ENCODE measurements at regions not wholly inside any gene's neighbourhood (a gene's known extent, or its start where the extent isn't known, plus 50 kb on each side); places are given as distances from the start of the nearest gene placed in this dataset.

DNA sequence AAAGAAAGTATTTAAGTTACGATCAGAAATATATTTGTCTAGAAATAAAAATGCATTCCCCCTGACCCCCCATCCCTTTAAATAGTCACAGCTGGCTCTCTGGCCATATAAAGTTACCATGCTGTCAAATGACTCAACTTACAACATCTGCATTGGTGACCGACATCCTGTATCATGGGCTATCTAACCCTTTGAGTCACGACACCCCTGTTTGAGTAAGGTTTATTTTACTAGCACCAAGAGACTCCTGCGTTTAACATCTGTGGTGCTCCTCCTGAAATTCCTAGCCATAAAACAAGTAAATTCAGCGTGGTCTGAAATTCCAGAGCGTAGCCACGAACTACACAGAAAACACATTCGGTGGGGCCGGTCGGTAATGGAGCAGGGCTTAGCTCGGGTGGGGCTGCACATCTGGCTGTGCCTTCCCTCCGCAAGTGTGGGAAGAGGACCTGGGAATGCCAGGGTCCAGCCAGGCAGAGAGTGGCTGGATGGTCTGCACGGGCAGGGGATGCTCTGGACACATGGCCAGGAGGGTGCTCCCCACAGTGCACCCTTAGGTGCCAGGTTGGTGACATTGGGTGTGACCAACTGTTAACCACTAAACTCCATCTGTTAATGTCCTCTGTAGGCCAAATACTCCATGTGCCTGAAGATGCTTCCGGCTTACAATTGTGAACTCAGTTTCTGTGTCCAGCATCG is 53.0 kb upstream of the CLDN14 start:
- DNase-seq (ENCODE audit: low read depth): no peak

DNA sequence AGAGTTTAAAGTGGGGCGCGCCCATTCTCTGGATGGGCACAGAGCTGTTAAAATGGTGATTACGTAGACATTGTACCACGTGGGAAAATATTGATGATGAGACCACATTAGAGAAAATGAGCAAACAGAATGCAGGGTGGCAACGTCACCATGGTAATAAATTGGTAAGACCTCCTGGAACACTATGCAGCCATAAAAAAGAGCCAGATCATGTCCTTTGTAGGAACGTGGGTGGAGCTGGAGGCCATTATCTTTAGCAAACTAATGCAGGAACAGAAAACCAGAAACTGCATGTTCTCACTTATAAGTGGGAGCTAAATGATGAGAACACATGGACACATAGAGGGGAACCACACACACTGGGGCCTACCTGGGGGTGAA is 53.5 kb upstream of the CLDN14 start:
- DNase-seq (ENCODE audit: low read depth): no peak

DNA sequence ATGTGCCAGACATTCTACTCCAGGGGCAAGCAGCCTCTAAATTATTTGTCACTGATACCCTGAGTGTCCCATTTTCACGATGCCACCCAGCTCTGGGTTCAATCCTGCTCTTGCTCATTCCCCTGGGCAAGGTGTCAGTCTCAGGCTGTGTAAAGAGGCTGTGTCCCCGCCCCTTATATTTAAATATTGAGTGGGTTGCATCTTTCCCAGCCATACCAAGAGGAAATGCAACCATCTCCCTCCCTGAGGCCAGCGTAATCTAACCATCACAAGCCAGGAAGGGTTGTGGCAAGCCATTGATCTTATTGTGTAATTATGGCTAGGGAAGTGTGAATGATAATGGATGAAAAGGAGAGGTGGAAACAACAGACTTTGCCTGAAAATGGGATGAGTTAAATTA is 54.7 kb upstream of the CLDN14 start:
- no peak for DNase-seq (ENCODE audit: low read depth)

DNA sequence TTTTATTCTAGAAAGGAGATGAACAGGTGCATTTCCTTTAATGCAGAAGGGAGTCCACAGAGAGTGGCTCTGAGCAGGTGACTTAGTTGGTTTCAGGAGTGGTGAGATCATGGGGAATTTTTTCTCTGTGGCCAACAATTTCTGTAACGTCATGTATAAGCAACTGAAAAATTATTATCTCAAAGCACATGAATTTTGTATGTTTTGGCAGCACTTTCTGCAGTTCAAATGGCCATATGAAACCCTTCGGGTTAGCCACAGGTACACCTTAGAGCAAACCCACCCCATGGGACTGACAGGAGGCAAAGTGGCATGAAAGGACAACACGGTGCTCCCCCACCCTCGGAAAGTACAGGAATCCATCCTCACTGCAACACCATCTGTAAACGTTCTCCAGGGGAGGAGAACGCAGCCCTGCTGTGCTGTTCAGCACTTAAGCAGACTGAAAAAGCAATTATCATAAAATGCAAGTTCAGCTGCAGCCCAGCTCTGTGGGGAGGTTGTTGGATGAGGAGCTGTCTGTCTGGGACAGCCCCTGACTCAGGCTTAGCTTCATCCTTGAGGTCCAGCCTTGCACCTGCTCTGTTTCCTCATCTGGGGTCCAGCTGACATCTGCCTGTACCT is 55.8 kb upstream of the CLDN14 start:
- no peak for DNase-seq (ENCODE audit: low read depth)

DNA sequence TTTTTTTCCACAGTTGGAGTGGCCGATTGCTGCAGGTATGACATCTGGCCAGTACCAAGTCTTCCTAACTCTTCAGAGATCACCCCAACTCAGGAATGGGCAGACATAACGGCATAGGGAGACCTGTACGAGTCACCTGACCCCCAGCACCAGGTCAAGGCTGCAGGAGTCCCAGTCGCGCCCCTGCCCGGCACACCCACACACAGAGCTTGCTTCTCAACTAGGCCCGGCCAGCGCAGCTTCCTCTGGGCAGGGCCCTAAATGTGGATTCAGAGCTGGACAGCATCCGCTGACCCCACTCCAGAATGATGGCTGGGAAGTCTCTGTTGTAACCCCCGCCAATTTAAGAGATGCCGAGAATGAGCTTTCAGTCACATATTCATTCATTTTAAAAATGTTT is 58.8 kb upstream of the CLDN14 start:
- DNase-seq (ENCODE audit: low read depth): no peak

DNA sequence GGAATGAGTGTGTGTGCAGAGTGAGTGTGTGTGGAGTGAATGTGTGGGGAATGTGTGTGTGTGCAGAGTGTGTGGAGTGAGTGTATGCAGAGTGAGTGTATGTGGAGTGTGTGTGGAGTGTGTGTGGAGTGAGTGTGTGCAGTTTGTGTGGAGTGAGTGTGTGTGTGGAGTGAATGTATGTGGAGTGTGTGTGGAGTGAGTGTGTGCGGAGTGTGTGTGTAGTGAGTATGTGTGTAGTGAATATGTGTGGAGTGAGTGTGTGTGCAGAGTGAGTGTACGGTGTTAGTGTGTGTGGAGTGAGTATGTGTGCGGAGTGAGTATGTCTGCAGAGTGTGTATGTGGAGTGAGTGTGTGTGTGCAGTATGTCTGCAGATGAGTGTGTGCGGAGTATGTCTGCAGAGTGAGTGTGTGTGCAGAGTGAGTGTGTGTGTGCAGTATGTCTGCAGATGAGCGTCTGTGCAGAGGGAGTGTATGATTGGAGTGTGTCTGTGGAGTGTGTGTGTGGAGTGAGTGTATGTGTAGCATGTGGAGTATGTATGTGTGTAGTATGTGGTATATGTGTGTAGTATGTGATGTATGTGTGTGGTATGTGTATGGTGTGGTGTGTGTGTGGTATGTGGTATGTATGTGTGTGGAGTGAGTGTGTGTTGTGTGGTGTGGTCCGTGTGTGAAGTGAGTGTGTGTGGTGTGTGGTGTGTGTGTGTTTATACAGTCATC is 59.7 kb upstream of the CLDN14 start:
- no peak for DNase-seq (ENCODE audit: low read depth)

DNA sequence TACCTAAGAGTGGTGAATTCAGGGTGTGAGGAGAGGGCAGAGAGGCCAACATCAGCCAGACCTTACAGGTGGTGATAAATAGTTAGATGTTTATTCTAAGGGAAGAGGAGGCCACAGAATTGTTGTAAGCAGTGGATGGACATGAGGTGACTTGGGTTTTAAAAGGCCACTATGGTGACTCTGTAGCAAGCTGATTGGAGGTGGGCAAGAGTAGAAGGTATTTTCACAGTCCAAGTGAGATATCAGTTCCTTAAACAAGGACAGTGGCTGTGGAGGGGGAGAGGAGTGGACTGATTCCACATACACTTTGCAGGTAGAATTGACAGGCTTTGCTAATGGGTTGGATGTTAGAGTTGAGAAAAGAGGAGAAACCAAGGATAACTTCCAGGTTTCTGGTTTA is 60.8 kb upstream of the CLDN14 start:
- no peak for DNase-seq (ENCODE audit: low read depth)

DNA sequence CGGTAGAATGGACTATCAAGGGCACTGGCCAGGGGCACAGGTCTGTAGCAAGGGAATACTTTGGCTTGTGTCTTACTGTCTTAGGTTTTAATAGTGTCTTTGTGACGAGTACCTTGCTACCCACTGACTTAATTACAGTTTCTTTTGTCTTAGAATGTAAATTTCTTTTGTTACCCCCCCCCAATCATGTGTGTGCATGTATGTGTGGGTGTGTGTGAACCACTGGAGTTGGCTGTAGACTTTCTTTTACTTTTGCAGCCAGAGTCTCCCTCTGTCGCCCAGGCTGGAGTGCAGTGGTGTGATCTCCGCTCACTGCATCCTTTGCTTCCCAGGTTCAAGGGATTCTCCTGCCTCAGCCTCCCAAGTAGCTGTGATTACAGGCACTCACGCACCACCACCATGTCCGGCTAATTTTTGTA is 61.8 kb upstream of the CLDN14 start:
- no peak for DNase-seq (ENCODE audit: low read depth)

DNA sequence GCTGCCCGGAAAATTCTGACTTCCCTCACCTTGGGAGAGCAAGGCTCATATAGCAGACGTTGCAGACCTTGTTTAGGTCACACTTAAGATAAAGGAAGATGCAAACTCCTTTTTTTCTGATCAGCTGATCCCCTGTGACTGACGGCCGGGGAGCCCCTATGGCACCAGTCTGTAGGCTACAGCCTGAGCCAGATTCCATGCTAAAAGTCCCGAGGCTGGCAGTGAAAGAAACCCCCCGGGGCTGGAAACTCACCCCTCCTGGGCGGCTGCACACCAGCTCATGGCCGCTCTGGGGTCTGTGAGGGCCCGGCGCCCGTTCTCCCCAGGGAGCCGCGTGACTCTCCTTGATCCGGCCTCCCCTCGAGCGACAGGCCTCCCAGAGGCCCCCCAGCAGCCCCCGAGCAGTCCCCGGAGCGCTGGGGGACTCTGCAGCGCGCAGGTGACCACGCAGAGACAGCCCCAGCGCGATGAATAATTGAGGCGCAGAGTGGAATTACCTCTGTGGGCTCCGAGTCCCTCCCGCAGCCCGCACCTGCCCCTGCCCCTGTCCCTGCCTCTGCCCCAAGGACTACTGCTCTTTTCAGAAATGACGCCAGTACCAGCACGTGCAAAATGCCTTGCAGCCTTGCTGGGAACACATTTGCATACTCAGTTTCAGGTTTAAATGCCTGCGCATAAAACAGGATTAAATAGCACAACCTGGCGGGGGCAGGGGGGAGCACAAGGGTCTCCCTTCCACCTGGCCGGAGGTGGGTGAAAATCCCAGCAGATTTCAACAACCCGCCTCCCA is 62.6 kb upstream of the CLDN14 start:
- DNase-seq (ENCODE audit: low read depth): no peak

DNA sequence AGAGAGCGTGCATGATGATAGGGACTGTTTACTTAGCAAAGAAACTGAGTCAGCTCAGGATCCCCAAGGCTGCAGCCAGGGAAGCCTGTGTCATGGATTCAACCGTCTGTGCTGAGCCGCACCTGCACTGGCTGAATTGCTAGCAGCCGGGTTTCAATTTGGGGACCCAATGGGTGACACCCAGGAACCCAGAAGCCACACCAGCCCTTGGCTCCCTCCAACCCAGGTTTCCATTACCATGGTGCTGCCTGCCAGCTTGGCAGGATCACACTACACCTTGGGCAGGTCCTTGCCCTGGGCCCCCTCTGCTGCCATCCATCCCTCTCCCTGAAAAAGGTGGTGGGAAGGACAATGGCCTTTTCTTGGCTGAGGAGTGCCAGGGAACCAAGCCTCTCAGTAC is 64.0 kb upstream of the CLDN14 start:
- DNase-seq (ENCODE audit: low read depth): no peak

DNA sequence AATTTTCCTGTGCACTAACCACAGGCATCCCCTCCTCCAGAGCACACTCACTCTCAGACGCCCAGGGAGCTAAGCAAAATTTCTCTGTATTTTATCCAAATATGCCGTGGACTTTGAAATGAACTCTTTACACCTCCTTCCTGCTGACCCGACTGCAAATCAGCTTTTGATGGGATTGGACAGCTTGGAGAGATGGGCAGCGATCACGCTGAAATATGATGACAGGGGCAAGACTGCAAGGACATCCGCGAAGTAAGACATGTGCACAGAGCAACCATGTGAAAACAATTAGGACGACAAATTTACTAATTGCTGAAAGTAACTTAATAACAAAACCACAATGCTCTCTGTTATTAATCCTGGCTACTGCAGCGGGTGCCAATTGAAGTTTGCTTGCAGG is 64.6 kb upstream of the CLDN14 start:
- no peak for DNase-seq (ENCODE audit: low read depth)

DNA sequence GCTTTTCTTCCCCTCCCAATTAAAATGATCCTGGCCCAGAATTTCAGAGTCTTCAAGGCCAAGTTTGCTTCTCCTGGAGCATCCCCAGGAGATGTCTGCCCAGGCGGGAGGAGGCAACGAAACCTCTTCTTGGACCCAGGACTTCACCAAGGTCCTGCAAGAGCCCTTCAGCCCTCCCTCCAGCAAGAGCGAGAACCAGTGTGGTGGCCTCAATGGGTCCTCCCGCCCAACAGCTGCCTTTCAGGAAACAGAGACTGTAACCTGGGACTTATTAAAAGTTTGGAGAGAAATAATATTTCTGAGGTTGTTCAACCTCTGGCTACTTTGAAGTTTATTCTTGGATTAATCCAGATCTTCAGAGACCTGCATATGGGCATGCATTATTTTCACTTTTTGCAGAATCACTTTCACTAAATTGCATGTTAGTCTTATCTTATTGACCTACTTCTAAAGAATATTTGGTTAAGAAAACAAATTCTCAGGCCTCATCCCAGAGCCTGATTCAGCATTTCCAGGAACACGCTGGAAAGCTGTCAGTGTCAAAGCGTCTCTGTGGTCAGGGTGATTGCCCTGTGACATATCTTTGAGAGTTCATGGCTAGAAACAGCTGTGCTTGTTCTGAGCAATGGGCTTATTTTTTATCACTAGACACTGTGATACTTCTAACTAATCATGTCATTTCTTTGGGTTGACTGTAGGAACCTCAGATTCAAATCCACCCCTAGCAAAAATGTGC is 66.0 kb upstream of the CLDN14 start:
- no peak for DNase-seq (ENCODE audit: low read depth)

DNA sequence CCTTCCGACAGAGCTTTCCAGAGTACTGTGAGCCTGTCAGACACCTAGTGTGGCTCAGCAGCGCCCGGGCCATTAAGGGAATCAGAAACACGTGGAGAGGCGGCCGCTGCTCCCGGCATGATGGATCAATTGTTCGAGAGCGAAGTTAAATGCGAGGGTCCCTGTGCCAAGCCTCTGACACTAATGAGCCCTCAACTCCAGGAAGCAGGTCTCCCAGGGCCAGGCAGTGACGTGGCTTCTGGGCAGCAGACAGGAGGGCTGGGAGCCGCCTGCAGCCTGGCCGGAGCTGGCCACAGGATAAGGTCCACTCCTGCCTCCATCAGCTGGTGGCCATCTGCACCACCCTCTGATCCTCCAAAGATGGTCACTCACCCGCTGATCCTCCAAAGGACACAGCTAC is 67.5 kb upstream of the CLDN14 start:
- DNase-seq (ENCODE audit: low read depth): no peak

DNA sequence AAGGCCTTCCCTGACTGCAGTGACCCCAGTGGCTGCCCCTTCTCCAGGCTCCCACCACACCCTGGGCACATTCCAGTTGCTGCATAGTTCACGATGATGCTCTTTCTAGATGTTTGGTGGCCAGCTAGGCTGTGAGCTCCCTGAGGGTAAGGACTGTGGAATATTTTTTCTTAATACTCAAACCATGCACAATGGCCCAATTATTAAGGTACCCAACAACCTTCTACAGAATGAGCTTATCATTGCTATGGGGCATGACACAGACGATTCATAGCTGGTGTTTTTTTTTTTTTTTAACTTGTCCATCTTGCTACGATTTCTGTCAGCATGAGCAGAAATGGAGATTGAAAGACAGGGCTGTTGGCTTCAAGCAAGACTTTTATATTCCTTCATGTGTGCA is 68.9 kb upstream of the CLDN14 start:
- no peak for DNase-seq (ENCODE audit: low read depth)

DNA sequence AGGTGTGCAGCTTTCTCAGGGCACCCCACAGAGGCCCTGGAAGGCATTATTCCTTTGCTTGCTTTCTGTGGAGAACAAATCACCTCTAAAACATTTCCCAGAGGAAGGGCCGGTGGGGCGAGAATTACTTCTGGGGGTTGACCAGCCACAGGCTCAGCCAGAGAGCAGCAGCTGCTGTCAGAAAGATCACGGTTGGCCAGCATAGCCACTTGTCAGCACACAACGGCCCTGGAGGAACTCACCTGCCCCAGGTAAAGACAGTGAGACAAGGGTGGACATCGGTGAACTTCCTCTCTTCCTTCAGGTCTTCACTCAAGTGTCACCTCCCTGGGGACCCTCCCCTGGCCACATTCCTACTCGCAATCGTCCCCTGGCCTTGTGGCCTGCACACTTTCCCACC is 69.5 kb upstream of the CLDN14 start:
- no peak for DNase-seq (ENCODE audit: low read depth)

DNA sequence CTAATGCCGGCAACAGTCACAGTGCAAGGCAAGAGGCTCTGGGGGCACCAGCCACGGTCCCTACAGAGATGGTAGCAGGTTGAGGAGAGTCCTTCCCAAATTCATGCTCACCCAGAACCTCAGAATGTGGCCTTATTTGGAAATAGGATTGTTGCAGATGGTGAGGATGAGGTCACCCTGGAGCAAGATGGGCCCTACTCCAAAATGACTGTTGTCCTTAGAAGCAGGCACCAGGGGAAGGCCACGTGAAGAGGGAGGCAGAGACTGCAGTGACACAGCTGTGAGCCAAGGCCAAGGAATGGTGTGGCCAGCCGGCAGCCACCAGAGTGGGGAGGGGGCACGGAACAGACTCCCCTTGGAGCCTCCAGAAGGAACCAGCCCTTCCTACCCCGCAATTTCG is 70.8 kb upstream of the CLDN14 start:
- DNase-seq (ENCODE audit: low read depth): no peak

DNA sequence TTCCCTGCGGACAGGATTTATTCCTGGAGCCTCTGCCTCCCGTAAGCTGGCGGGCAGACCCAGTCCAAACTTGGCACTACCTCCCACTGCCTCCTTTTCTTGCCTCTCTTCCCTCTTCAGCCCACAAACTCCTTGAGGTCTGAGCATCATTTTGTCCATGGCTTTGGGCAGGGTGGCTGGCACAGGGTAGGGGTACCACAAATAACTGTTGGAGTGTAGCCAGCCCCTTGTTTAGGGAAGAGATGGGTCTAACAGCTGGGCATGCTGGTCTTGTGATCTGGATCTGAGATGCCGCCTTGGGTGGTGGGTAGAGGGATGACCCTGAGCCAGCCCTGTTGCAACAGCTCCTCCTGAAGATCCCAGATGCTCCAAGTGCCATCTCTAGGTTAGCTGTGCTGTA is 71.4 kb upstream of the CLDN14 start:
- no peak for DNase-seq (ENCODE audit: low read depth)

DNA sequence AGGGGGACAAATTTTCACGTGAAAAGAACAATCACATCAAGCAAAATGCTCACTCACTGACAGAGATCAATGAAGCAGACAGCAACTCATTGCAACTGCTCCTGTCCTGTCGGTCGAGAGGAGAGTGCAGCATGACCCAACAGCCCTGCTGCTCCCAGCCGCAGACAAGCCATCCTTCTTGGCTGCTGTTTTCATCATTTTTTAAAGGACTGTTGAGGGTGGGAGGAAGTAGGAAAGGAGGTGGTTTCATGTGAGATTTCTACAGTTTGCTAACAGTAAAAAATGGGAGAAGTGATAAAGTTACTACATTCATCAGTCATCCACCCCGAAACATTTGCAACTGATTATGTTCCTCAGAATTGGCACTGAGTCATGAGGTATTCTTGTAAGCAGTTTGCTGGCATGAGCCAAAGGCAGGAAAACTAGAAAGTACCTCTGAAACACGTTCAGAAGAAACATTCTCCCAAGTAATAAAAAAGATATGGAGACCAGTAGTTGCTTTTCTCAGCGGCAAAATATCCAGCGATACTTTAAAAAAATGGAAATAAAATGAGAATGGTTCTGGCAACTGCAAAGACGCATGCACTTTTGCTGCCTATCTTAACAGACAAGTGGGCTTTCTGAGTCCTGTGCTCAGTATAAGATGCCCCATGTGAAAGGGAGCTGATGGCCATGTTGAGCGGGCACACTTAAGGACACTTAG is 72.0 kb upstream of the CLDN14 start:
- no peak for DNase-seq (ENCODE audit: low read depth)

DNA sequence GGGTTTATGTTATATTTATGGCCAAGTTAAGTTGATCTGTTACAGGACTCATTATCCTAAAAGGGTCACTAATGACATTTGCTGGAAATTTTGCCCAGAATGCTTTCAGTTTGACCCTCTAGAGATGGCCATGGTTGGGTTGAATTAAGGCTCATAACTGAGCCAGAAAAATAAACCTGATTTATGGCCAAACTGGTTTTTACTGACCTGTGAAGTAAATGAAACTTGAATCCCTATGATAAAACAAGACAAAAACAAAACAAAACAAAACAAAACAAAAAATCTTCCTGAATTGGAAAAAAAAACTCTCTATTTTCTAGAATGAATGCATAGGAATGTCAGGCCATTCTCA is 72.5 kb upstream of the CLDN14 start:
- no peak for DNase-seq (ENCODE audit: low read depth)

DNA sequence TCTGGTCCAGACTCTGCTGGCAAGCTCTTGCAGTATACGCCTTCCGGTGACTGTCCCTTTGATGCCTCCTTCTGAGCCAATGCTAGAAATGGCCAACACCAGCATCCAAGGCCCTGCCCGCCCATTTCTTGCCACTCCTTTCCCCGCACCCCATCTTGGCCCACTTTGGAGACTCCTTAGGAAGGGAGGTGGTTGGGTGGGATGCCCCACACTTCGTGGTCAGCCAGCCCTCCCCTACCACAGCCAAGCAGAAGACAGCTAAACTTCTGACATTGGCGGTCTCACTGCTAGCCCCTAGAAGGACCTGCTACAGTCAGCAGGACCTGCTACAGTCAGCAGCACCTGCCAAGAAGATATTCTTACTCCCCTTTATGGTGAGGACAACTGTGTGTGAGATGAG is 73.5 kb upstream of the CLDN14 start:
- no peak for DNase-seq (ENCODE audit: low read depth)

DNA sequence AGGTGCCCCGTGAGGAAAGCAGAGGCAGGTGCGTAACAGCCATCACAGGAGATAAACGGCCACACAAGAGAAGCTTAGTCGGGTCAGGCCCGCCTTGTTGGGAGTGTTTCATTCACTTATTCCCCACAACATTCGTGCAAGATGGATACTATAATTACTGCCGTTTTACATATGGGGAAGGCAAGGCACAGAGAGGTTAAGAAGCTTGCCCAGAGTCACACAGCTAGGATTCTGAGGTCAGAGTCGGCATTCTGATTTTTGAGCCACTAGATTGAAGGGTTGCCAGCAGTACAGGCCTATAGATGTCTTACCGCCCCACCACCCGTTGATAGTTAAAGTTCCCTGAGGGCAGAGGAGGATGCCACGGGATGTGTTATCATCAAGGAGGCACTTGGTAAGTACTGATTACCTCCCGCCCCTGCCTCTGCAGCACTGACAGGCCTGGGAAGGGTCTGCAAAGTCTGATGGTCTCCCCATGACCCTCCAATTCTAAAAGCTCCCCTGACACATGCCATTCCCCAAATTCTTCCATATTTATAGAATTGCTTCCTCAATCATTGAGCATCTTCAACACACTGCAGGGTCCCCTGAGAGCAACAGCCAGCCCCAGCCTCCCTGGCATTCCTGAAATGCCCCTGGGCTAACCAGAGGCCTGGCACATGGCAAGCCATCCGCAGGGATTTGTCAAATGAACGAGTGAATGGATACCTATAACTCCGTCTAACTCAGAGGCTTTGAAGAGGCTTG is 74.7 kb upstream of the CLDN14 start:
- no peak for DNase-seq (ENCODE audit: low read depth)
